AML-193 (cell line): ENCODE measurements at regions not wholly inside any gene's neighbourhood (a gene's known extent, or its start where the extent isn't known, plus 50 kb on each side); places are given as distances from the start of the nearest gene placed in this dataset.

ENCODE experiments used
- DNase-seq, 2 experiments: peaks; one replicate each; lab custom pipeline; 2025; lab: John Stamatoyannopoulos, UW

DNA sequence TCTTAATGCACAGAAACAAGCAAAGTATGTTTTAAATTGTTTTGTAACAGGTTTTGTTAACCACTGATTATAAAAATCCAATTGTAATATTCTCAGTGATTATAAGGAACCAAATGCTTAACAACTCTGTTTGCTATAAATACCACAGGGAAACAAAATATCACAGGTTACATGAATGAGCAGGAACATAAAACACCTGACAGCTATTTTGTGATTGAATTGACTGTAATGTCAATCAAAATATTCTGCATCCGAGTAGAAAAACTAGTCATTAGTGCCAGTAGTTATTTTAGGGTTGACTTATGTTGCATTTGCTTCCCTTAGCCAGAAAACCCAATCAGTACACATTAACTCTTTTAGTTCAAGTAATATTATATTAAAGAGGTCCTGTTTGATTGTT, 1707.8 kb upstream of the ACO1 start:
- no peak for DNase-seq

DNA sequence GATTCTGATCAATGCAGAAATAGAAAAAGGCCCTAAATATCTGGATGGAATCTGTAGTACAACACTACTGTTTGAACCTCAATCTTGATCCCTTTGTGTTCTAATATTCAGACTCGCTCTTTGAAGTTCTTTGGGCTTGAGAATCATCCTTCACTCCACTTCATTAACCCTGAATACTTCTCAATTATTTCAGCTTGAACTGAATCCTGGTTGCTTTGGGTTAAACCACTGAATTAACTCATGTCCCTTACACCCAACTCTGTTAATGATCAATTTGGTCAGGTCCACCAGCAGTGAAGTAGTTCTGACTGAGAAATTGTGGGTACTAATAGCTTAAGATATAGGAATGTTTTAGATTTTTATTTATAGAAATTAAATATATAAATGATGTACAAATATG, 1707.2 kb upstream of the ACO1 start:
- no peak for DNase-seq

DNA sequence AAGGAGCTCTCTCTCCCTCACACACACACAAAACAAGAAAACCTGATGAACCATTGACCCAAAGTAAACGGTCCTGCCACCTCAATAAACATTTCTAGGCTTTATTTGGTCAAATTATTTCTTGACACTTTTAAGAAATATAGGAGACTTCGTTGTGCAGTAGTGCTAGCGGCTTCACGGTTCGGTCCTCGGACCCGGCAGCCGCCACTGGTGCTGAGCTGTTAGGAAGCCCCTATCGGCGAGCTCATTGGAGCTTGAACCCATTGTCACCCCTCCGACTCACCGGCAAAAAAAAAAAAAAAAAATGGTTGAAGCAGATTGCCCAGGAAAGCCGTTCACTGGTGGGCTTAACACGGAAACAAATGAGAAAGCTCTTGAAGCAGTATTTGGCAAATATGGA, 1695.6 kb upstream of the ACO1 start:
- DNase-seq: no peak

DNA sequence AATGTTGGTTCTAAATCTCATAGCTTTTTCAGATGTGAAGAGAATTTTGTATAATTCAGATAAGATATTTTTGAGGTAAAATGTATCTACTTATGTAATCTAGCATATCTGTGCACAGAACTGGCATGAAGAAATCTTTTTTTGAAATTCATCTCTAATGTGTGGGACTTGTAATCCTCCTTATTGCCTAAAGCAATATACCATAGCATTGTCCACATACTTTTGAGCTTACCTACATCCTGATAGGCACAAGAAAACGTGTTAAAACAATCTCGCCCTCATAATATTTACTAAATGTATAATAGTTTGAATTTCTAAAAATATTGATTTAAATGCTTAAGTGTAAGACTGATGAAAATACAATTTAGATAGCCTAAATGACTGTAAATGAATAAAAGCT, 1686.5 kb upstream of the ACO1 start:
- no peak for DNase-seq

DNA sequence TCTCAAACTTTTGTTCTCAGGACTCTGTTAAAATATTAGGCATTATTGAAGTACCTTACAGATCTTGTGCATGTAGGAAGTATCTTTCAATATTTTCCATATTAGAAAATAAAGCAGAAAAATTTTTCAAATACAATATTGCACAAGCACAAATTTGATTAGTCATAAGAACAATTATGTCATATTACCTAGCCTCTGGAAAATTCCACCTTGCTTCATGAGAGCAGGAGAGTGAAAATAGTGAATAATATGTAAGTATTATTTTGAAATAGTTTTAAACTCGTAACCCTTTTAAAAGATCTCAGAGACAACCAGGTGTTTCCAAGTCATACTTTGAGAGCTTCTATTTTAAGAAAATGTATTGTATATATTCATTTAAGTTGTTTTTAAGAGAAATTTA, 1672.9 kb upstream of the ACO1 start:
- DNase-seq: no peak

DNA sequence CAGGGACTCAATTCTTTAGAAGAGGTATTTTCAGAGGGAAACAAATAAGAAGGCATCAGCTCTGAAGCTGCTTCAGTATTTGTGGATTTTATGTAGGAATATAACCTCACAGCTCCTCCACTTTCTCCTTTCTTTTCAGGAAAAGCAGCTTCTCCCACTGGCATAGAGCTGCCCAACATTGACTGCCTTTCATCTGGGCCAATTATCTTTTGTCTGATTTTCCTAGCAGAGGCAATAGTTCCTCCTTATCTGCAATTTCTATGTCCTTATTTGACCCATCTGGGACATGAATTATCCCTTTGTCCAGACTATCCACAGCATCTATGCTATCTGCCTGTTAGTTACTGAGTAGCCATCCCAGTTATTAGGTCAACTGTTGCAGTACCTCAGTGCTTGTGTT, 1671.2 kb upstream of the ACO1 start:
- DNase-seq: no peak

DNA sequence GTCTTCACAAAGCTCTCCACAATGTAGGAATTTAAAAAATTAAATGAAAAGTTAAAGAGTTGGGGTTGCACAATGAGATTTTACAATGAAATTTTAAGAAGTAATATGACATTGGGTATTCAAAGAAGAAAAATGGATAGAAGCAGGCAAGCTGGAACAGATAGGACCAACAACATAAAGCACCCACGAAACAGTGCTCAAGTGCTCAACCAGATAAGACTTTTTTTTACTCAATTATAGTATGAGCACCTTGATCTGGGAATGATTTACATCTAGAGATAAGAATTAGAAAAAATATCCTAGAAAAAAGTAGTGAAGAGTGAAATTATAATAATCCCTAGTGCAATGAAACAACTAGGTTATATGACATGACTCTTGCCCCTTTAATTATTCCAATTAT, 1670.1 kb upstream of the ACO1 start:
- no peak for DNase-seq

DNA sequence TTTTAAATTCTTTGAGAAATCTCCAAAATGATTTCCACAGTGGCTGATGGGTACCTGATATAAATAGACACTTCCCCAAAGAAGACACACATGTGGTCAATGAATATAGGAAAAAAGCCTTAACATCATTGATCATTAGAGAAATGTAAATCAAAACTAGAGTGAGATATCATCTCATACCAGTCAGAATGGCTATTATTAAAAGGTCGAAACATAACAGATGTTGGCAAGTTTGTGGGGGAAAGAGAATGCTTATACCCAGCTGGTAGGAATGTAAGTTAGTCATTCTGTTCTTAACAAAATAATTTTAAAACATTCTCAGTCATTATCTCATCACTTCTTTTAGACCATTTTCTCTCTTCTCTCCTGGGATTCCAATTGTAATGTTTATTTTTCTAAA, 1666.0 kb upstream of the ACO1 start:
- no peak for DNase-seq

DNA sequence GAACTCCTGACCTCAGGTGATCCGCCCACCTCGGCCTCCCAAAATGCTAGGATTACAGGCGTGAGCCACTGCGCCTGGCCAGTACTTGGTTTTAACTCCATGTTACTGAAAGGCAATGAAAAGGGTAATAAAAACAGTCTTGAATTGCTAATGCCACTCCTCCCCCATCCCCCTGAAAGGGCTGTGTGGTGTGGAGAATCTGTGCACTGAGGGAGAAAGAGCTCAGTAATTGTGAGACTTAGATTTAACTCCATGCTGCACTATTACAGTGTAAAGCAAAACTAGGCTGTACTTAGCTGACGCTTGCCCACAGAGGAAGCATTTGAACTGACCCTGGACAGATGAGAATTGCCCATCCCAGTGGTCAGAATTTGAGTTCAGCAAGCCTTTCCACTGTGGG, 1662.4 kb upstream of the ACO1 start:
- no peak for DNase-seq

DNA sequence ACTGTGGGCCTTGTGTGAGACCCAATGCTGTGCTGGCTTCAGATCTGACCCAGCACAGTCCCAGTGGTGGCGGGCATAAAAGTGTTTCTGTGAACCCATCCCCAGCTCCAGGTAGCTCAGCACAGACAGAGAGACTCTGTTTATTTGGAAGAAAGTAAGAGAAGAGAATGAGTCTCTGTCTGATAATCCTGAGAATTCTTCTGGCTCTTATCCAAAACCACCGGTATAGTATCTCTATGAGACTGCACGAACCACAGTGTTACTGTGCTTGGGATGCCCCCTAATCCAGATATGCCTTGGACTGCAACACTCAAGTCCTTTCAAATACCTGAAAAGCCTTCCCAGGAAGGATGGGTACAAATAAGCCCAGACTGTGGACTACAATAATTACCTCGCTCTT, 1660.8 kb upstream of the ACO1 start:
- no peak for DNase-seq

DNA sequence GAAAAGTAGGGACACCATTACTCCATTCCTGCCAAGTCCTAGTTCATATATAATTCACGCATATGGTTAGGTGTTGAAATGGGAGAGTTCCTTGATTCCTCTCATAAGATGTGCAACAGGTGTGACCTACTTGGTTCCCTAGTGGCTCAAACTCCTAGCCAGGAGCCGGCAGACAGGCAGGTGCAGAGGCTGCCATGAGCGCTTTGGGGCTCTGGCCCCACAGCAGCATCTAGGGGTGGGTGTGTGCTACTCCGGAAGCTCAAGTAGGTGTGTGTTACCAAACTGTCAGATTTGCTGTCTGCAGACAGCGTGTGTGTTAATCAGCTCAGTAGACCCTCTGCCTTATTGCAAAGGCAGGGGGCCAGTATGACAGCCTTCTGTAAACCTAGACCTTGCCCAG, 1652.4 kb upstream of the ACO1 start:
- no peak for DNase-seq

DNA sequence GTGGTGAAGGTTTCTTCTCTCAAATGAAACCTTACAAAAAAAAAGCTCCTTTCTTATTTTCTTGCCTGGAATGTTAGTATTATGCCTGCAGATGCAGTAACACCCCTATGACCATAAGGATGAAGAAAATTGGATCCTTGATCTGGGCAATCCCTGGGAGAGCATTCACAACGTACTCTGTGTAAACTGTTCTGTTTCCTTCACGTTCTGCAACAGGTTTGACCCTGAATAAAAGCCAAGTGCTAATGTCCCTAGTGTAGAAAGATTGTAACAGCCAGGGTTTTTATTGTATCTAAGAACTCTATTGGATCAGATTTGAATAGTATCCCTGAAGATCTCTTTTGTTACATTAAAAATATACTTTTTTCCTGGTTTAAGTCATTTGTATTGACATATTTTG, 1639.6 kb upstream of the ACO1 start:
- no peak for DNase-seq

DNA sequence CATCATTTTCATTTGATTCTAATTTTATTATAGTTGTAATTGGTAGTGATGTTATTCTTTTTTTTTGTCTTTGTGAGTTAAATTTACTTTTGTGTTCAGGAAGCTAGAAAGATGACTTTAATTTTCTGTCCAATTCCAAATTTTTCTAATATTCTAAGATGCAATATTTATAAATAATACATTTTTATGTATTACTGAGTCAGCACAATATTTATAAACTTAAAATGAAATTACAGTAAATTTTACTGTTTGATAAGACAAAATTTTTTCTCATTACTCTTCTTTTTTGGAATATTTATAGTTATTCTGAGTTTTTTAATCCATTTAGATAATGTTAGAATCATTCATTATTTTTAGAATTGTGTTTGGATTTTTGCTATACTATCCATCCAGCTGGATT, 1637.9 kb upstream of the ACO1 start:
- no peak for DNase-seq

DNA sequence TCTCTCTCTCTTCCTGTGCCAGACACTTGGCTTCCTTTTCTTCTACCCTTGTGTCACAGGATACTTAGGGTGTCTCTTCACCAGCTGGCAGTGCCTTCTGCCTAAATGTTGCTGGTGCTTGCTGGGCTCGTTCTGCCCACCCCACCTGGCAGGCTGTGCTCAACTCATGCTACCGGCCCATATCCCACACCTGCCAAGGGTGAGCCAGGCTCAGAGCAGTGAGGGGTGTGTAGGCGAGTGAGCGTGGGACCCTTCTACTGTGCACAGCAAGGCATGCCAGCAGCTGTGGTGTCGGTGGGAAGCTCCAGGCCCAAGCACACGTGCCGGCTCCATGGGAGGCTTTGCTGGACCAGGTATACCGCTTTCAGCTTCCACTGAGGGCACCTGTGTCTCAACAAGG, 1626.7 kb upstream of the ACO1 start:
- DNase-seq: no peak

DNA sequence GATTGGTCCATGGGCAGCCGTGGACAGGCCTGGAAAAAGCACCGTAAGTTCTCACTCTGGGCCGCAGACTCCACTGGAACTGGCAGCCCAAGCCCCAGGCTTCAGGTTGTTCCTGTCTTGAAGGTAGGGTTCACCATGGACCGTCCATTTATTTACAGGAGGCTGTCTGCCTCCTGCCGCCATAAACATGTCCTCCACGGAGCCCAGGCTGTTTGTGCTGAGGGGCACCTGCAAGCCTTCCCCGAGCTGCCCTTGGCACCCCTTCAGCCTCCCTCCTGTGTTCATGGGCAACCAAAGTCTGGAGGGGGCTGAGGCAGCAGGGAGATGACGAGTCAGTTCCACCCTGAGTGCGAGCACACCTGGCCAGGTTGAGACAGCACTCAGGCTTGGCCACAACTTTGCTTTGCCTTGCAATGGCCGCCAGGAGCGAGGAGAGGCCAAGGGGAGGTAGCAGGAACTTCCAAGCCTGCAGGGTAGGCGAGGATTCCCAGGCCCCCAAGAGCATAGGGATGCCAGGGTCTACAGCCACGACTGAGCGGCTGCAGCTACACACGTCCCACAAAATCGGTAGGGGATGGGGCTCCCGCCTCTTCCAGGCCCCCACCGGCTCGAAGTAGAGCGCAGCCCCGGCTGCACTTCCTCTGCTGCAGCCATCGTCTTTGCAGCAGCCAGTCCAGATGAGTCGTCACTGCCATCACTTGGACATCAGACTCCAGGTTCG, 1625.6 kb upstream of the ACO1 start:
- DNase-seq: no peak

DNA sequence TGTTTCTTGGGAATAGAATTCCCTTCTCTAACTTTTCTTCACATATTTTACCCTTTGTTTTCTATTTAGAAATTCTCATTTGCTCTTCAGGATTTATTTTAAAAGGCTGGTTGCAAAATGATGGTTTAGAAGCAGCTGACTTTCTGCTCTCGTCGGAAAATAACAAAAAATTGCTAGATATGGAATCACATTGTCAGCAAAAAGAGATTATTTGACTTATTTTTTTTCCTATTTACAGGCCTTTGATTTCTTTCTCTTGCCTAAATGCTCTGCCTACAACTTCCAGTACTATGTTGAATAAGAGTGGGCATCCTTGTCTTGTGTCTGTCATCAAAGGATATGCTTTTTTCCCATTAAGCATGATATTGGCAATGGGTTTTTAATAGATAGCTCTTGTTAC, 1619.1 kb upstream of the ACO1 start:
- no peak for DNase-seq

DNA sequence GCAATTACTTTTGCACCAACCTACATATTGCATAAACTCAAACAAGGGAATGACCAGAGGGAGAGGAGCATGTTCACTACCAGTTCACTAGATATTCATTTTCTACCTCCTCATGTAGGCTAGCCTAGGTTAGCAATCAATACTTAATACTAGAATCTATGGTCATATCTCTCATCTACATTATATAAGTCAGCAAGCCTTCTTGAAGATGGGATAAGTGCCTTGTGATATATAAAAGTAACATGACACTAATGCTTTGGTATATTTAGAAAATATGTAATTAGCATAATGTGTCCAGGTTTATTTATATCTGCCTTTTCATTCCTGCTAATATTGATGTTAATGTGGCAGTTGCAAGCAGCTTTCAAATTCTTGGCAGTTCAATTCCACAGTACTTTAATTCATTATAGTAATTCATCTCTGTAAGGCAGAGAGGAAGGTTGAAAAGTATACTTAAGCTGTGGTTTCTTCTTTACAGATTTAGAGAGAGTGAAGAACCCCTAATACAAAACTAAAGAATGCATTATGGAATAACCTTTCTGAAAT, 1613.2 kb upstream of the ACO1 start:
- DNase-seq: no peak

DNA sequence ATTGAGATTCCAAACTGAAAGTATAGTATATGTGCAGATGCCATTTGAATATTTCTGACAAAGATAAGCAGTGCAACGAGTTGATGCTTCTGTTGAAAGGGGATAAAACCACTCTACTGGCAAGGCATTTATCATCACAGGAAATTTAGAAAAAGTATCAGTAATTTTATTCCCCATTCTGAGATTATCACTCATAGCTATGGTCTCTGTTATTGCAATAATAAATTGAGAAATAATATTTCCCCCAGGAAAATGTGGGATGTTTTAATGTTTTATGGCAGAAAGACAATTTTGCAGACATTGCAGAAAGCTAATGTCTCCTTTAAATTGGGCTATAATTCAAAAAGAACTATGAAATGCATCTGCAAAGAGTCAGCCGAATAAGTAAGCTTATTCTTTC, 1612.7 kb upstream of the ACO1 start:
- no peak for DNase-seq

DNA sequence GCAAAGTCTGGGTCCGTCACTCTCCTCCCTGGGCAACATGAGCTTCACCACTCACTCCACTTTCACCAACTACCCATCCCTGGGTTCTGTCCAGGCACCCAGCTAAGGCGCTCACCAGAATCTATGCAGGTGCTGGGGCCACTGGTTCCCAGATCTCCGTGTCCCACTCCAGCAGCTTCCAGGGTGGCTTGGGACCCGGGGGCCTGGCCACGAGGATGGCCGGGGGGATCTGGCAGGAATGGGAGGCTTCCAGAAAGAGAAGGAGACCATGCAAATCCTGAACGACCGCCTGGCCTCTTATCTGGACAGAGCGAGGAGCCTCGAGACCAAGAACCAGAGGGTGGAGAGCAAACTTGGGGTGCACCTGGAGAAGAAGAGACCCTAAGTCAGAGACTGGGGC, 1611.0 kb upstream of the ACO1 start:
- no peak for DNase-seq

DNA sequence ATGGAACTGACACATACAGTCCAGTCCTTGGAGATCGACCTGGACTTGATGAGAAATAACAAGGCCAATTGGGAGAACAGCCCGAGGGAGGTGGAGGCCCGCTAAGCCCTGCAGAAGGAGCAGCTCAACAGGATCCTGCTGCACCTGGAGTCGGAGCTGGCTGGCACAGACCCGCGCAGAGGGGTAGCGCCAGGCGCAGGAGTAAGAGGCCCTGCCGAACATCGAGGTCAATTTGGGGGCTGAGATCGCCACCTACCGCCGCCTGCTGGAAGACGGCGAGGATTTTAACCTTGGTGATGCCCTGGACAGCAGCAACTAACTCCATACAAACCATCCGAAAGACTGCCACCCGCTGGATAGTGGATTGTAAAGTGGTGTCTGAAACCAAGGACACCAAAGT, 1610.1 kb upstream of the ACO1 start:
- DNase-seq: no peak

DNA sequence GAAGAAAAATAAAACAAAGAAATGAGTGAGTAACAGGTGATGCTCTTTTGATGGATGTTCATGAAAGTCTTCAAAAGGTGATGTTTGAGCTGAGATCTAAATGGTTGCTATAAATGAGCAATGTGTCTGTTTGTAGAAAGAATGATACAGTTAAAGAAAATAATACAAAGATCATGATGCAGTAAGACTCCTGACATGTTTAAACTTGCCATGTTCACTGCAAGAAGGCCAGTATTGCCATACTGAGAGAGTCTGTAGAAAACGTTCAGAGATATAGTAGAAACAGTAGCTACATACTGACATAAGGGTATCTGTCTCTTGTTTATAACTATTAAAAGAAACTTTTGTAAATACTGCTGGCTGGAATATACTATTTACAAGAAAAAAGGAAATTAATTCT, 1609.2 kb upstream of the ACO1 start:
- no peak for DNase-seq

DNA sequence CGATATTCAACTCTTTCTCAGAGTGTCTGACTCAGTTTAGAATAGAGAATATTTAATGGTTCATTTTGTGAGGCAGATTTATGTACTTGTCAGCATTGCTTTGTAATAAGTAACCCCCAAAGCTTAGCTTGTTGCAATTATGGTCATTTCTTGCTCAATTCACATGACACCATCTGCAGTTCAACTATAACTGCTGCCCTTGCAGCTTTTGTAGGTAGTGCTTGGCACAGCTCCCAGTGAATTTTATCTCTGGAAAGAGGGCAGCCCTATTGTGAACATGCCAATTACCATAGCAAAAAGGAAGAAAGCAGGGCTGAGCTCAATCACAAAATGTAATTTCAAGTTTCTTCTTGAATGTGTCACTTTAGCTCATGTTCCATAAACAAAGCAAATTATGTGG, 1587.7 kb upstream of the ACO1 start:
- no peak for DNase-seq

DNA sequence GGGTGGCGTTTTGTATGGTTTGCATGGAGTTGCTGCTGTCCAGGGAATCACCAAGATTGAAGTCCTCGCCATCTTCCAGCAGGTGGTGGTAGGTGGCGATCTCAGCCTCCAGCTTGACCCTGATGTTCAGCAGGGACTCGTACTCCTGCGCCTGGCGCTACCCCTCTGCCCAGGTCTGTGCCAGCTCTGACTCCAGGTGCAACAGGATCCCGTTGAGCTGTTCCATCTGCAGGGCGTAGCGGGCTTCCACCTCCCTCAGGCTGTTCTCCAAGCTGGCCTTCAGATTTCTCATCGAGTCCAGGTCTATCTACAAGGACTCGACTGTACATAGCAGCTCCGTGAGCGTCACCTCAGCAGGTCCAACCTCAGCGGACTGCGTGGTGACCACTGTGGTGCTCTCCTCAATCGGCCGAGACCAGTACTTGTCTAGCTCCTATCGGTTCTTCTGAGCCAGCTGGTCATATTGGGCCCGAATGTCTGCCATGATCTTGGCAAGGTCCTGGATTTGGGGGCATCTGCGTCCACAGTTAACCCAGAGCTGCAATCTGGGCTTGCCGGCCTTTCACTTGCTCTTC, 1584.8 kb upstream of the ACO1 start:
- no peak for DNase-seq

DNA sequence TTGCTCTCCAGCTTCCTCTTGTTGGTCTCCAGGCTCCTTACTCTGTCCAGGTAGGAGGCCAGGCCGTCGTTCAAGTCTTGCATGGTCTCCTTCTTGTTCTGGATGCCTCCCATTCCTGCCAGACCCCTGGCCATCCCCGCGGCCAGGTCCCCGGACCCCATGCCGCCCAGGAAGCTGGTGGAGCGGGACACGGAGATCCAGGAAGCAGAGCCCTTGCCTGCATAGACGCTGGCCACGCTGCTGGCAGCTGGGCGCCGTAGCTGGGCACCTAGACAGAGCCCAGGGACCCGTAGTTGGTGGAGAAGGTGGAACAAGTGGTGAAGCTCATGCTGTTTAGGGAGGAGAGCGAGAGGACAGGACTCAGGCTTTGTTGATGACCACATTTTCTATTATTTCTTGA, 1584.0 kb upstream of the ACO1 start:
- no peak for DNase-seq
